SK-N-SH treated with all-trans-retinoic acid at 6 μM for 48 hours (cell line): ENCODE measurements at regions not wholly inside any gene's neighbourhood (a gene's known extent, or its start where the extent isn't known, plus 50 kb on each side); places are given as distances from the start of the nearest gene placed in this dataset.

Experiments used
- ATAC-seq: fragments of 200-7000 bp; cut with Tn5 transposase; 3 replicates; pipeline ENCODE4 v1.9.1; 2020; ENCODE audit warnings: mild to moderate bottlenecking, moderate library complexity
- ARNTL ChIP-seq: fragments of 450-650 bp; formaldehyde crosslinking; IDR thresholded peaks from 2 replicates; pipeline ENCODE4 v1.5.0; 2020; ENCODE audit warnings: low read depth, mild to moderate bottlenecking, moderate library complexity, borderline replicate concordance
- BACH2 ChIP-seq: fragments of 250-450 bp; sonication (Bioruptor Pico); IDR thresholded peaks from 2 replicates; pipeline ENCODE4 v1.9.0; 2021; ENCODE audit warnings: mild to moderate bottlenecking, borderline replicate concordance
- CSDC2 ChIP-seq: fragments of 250-450 bp; sonication (Bioruptor Pico); IDR thresholded peaks from 2 replicates; pipeline ENCODE4 v1.5.0; 2020; ENCODE audit warnings: mild to moderate bottlenecking, moderate library complexity
- ESRRG ChIP-seq: fragments of 250-450 bp; sonication (Bioruptor Pico); IDR thresholded peaks from 2 replicates; pipeline ENCODE4 v1.6.1; 2021; ENCODE audit warnings: mild to moderate bottlenecking
- GLIS3 ChIP-seq: fragments of 250-450 bp; sonication (Bioruptor Pico); IDR thresholded peaks from 2 replicates; pipeline ENCODE4 v1.5.0; 2020; ENCODE audit warnings: mild to moderate bottlenecking, moderate library complexity
- OSR1 ChIP-seq: fragments of 250-450 bp; sonication (Bioruptor Pico); IDR thresholded peaks from 2 replicates; pipeline ENCODE4 v1.8.0; 2022; ENCODE audit warnings: moderate library complexity, mild to moderate bottlenecking, inconsistent platforms
- PATZ1 ChIP-seq: fragments of 250-450 bp; sonication (Bioruptor Pico); IDR thresholded peaks from 2 replicates; pipeline ENCODE4 v1.8.0; 2020; ENCODE audit warnings: mild to moderate bottlenecking, moderate library complexity, borderline replicate concordance
- POU6F1 ChIP-seq: fragments of 250-450 bp; sonication (Bioruptor Pico); IDR thresholded peaks from 2 replicates; pipeline ENCODE4 v1.8.0; 2021; ENCODE audit warnings: low read depth, mild to moderate bottlenecking, moderate library complexity, borderline replicate concordance
- PPARA ChIP-seq: fragments of 250-450 bp; sonication (Bioruptor Pico); IDR thresholded peaks from 2 replicates; pipeline ENCODE4 v1.5.0; 2020; ENCODE audit warnings: mild to moderate bottlenecking, borderline replicate concordance
- RARB ChIP-seq: fragments of 250-450 bp; sonication (Bioruptor Pico); IDR thresholded peaks from 2 replicates; pipeline ENCODE4 v1.8.0; 2021; ENCODE audit warnings: mild to moderate bottlenecking, moderate library complexity
- SNAI2 ChIP-seq: fragments of 250-450 bp; sonication (Bioruptor Pico); IDR thresholded peaks from 2 replicates; pipeline ENCODE4 v1.5.0; 2020; ENCODE audit warnings: mild to moderate bottlenecking, moderate library complexity
- TCF4 ChIP-seq: fragments of 250-450 bp; sonication (Bioruptor Pico); IDR thresholded peaks from 2 replicates; pipeline ENCODE4 v1.8.0; 2021; ENCODE audit warnings: mild to moderate bottlenecking, moderate library complexity, borderline replicate concordance
- TOX ChIP-seq: fragments of 250-450 bp; sonication (Bioruptor Pico); IDR thresholded peaks from 2 replicates; pipeline ENCODE4 v1.8.0; 2021; ENCODE audit warnings: mild to moderate bottlenecking, moderate library complexity, borderline replicate concordance
- ZFP3 ChIP-seq: fragments of 250-450 bp; sonication (Bioruptor Pico); IDR thresholded peaks from 2 replicates; pipeline ENCODE4 v1.5.0; 2020; ENCODE audit warnings: mild to moderate bottlenecking, moderate library complexity
- ZNF565 ChIP-seq: fragments of 450-650 bp; formaldehyde crosslinking; conservative IDR thresholded peaks from 2 replicates; pipeline ENCODE4 v1.5.0; 2020; ENCODE audit warnings: low read depth, mild to moderate bottlenecking, moderate library complexity
- ZNF70 ChIP-seq: fragments of 450-650 bp; formaldehyde crosslinking; IDR thresholded peaks from 2 replicates; pipeline ENCODE4 v1.5.0; 2020; ENCODE audit warnings: mild to moderate bottlenecking, moderate library complexity
- ZNF8 ChIP-seq: fragments of 450-650 bp; formaldehyde crosslinking; IDR thresholded peaks from 2 replicates; pipeline ENCODE4 v1.5.0; 2020; ENCODE audit warnings: mild to moderate bottlenecking, moderate library complexity
- TF ChIP-seq, protein P1 (sequence below): fragments of 250-450 bp; sonication (Bioruptor Pico); IDR thresholded peaks from 2 replicates; pipeline ENCODE4 v1.5.1; 2020; ENCODE audit warnings: low read depth, mild to moderate bottlenecking, moderate library complexity
- TF ChIP-seq, protein P2 (sequence below): fragments of 250-450 bp; sonication (Bioruptor Pico); IDR thresholded peaks from 2 replicates; pipeline ENCODE4 v1.5.1; 2021; ENCODE audit warnings: mild to moderate bottlenecking, moderate library complexity

DNA sequence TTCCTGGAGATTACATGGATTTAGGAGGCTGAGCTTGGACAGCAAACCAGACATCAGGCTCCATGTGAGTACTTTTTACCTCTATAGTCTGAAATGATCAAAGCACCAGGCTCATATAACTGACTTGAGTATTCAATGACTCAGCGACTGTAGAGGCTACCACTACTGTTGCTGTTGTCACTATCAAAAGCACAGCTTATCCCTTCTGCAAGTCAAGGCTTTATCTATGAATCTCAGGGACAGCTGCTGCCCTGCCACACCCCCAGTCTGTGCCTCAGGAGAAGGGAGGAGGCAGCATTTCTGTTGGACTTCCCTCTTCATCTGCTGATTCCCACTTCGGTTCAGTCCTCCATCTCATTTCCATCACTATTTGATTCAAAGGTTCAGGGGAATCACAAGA is 80.5 kb upstream of the CNR1 start (continued):
- TF ChIP-seq, protein P1, sequence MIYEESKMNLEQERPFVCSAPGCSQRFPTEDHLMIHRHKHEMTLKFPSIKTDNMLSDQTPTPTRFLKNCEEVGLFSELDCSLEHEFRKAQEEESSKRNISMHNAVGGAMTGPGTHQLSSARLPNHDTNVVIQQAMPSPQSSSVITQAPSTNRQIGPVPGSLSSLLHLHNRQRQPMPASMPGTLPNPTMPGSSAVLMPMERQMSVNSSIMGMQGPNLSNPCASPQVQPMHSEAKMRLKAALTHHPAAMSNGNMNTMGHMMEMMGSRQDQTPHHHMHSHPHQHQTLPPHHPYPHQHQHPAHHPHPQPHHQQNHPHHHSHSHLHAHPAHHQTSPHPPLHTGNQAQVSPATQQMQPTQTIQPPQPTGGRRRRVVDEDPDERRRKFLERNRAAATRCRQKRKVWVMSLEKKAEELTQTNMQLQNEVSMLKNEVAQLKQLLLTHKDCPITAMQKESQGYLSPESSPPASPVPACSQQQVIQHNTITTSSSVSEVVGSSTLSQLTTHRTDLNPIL (CRISPR knock-in tag): no peak
- TF ChIP-seq OSR1 (no peak), GLIS3 (CRISPR knock-in tag) (no peak), POU6F1 (CRISPR knock-in tag) (no peak), ARNTL (CRISPR knock-in tag) (no peak), RARB (CRISPR knock-in tag) (no peak), PPARA (no peak), TOX (CRISPR knock-in tag) (no peak), ZFP3 (no peak)
- TF ChIP-seq, protein P2, sequence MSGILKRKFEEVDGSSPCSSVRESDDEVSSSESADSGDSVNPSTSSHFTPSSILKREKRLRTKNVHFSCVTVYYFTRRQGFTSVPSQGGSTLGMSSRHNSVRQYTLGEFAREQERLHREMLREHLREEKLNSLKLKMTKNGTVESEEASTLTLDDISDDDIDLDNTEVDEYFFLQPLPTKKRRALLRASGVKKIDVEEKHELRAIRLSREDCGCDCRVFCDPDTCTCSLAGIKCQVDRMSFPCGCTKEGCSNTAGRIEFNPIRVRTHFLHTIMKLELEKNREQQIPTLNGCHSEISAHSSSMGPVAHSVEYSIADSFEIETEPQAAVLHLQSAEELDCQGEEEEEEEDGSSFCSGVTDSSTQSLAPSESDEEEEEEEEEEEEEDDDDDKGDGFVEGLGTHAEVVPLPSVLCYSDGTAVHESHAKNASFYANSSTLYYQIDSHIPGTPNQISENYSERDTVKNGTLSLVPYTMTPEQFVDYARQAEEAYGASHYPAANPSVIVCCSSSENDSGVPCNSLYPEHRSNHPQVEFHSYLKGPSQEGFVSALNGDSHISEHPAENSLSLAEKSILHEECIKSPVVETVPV (CRISPR knock-in tag): no peak

DNA sequence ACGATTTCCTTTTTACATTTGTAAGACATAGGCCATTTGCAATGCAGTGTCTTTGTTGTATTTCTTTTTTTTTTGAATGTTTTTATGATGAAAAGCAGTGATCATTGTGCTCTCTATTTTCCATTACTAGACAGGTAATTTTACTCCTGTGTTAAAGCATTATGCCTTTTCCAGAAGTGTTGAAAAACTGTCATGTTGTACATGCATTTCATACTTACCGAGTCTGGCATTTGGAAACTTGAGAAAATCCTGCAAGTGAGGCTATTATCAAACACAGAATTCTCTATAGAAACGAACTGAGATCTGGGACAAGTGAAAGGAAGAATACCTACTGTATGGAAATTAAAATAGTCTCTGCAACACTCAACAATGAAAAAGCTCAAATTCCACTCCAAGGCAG is 78.6 kb upstream of the CNR1 start:
- ATAC-seq: no peak
- TF ChIP-seq PATZ1 (CRISPR knock-in tag) (no peak), BACH2 (CRISPR knock-in tag) (no peak), RARB (CRISPR knock-in tag) (no peak), ARNTL (CRISPR knock-in tag) (no peak)
- TF ChIP-seq, protein P1 (CRISPR knock-in tag): no peak

- ATAC-seq: no peak
- TF ChIP-seq TCF4 (CRISPR knock-in tag) (no peak), ESRRG (CRISPR knock-in tag) (no peak), ARNTL (CRISPR knock-in tag) (no peak), GLIS3 (CRISPR knock-in tag) (no peak), ZNF8 (CRISPR knock-in tag) (no peak), ZNF70 (no peak)
These were observed 72.8 kb upstream of the CNR1 start for GRCh38 chr6:88238901-88239300.

GRCh38 chr6:88238065-88238464 is 71.9 kb upstream of the CNR1 start:
- no peak for ATAC-seq
- TF ChIP-seq, protein P1 (CRISPR knock-in tag): no peak
- TF ChIP-seq TOX (CRISPR knock-in tag): no peak
- TF ChIP-seq OSR1: no peak
- no peak for TF ChIP-seq PPARA
- no peak for TF ChIP-seq GLIS3 (CRISPR knock-in tag)
- TF ChIP-seq CSDC2 (CRISPR knock-in tag): no peak
- no peak for TF ChIP-seq SNAI2
- TF ChIP-seq RARB (CRISPR knock-in tag): no peak
- TF ChIP-seq, protein P2 (CRISPR knock-in tag): no peak
- no peak for TF ChIP-seq ZNF565 (CRISPR knock-in tag)
